HG03060 (cell line): ENCODE measurements at regions not wholly inside any gene's neighbourhood (a gene's known extent, or its start where the extent isn't known, plus 50 kb on each side); places are given as distances from the start of the nearest gene placed in this dataset.
"Not testable (repeated sequence)": the region's sequence is repeated elsewhere in the genome, so short reads cannot be mapped to it uniquely, and the experiment has no call there.

Experiments
- ATAC-seq: cut with Tn5 transposase; IDR thresholded peaks from one replicate; pipeline ENCODE4 v1.9.1; 2021; ENCODE audit warnings: low read depth, moderate number of reproducible peaks; ENCODE audit not compliant: unreplicated experiment

- no peak for ATAC-seq
Observed at GRCh38 chr2:765369-765768, 88.2 kb upstream of the TMEM18 start.

- ATAC-seq, result no peak
Observed at GRCh38 chr2:763766-764525, 86.7 kb upstream of the TMEM18 start.

GRCh38 chr2:762646-763045, 85.4 kb upstream of the TMEM18 start:
- ATAC-seq, result no peak

DNA sequence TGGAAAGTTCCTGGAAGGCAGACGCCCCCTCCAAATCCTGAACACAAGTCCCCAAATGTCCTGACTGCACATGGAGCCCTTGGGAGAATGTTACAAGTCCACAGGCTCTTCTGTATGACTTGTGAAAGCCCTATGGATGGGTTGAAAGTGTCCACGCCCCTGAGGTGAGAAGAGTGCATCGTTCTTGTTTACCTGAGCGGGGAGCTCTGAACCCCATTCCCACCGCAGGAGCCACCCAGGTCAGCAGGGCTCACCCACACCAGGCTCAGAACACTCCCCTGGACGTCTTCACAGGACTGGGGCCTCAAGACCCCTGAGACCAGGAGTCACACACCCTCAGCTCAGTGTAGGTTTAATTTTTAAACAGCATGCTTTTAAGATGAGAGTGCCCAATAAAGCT, 84.2 kb upstream of the TMEM18 start:
- ATAC-seq, result no peak

- ATAC-seq, result no peak
Observed at GRCh38 chr2:760001-760400, 82.8 kb upstream of the TMEM18 start.

DNA sequence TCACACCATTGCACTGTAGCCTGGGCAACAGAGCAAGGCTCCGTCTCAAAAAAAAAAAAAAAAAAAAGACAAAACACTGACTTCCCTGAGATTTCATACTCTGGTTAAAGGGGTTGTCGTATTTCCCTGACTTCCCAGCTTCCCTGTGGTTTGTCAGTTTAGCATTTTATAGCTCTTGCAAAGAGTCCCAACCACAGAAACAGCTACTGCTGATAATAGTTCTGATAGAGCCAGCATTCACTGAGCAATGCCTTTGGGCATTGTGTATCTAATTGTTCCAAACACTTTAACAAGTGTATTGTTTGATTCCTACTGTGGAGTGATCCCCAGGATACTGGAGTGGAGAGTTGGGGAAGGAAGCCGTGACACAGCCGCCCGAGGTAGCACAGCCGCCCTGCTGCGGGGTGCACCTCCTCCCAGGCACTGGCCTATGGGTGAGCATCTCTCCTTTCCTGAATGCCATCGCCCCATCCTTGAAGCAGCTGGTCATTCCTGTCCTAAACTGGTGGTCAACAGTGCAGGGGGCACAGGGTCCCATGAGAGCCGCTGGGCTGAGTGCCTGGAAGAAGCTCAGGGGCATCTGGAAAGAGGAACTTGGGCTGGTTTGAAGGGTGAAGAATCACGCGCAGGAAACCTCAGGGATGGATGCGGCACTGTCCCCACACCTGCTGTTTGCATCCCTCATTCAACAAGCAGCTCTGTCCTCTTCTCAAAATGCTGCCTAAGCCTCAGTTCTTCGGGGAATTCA, 81.0 kb upstream of the TMEM18 start:
- no peak for ATAC-seq

GRCh38 chr2:753123-753522, 75.9 kb upstream of the TMEM18 start:
- ATAC-seq, result no peak

DNA sequence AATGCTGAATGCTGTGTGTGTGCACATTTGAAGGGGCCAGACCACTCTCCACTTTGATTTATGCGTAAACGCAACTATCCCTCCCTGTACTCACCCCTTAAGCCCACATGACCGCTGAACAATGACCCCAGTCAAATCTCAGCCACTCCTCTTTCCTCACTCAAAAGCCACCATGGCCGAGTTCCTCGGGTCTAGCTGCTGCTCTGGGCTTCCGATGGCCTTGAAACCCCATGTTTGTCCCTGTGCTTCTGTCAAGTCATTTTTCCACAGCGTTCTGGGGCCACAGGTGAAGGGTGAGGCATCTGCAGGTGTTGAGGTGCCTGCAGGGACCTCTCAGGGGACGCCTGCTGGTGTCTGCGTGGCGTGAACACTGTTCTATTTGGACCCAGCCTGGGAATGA, 74.3 kb upstream of the TMEM18 start:
- ATAC-seq, result no peak

DNA sequence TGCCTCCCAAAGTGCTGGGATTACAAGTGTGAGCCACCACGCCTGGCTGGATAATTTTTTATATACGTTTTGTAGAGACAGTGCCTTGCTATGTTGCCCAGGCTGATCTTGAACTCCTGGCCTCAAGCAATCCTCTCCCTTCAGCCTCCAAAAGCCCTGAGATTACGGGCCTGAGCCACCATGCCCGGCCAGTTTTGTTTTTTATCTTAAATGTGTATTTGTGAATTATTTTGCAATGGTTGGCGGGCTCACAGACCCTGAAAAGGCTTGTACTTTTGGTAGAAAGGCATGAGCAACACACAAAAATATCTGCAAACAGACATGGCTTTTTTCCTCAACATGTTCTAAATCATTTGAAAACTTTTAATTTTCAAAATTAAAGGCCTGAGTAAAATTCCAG, 73.4 kb upstream of the TMEM18 start:
- ATAC-seq, result no peak

DNA sequence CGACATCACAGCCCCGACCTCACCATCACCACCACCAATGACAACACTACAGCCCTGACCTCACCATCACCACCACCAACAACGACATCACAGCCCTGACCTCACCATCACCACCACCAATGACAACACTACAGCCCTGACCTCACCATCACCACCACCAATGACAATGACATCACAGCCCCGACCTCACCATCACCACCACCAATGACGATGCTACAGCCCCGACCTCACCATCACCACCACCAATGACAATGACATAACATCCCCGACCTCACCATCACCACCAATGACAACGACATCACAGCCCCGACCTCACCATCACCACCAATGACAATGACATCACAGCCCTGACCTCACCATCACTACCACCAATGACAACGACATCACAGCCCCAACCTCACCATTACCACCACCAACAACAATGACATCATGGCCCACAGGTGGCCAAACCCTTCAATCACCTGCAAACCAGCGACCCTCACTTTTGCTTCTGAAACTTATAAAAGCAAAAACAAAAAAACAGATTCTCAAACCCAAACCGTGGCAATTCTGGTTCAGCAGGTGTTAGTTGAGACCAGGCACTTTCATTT, 70.7 kb upstream of the TMEM18 start:
- ATAC-seq, result no peak

- no peak for ATAC-seq
Observed at GRCh38 chr2:746697-747096, 69.5 kb upstream of the TMEM18 start.

DNA sequence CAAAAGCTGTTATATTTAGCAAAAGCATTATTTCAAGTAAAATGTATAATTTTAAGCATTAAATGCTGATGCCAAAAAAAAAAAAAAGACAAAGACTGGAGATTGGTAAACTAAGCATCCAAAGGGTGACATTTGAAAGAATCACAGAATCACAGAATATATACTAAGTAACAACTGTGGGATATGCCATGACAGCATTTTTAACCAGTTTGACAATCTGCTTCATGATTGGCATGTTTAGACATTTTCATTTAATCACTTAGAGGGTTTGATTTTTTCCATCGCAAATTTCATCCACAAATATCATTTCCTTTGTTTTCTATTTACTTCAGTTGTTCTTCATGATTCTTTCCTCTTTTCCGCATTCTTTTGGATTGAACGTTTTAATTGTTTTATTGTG, 66.9 kb upstream of the TMEM18 start:
- no peak for ATAC-seq

DNA sequence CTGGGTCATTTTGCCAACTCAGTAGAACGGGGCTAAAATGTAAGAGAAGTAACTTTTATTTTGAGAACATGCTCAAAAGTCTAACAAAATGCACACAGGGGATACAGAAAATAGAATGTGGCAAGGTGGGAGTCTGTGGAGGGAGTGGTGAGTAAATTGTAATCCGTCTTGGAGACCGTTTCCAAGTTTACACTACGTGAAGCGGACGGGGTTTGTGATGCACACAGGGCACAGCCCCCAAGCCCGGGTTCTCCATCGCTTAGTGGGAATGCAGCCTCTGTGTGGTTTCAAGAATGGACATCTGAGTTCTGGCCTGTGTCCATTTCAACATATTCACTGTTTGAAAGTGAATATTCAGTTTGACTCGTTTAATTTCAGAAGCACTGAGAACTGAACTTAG, 65.0 kb upstream of the TMEM18 start:
- no peak for ATAC-seq

- ATAC-seq, result no peak
Observed at GRCh38 chr2:741195-741496, 63.9 kb upstream of the TMEM18 start.

DNA sequence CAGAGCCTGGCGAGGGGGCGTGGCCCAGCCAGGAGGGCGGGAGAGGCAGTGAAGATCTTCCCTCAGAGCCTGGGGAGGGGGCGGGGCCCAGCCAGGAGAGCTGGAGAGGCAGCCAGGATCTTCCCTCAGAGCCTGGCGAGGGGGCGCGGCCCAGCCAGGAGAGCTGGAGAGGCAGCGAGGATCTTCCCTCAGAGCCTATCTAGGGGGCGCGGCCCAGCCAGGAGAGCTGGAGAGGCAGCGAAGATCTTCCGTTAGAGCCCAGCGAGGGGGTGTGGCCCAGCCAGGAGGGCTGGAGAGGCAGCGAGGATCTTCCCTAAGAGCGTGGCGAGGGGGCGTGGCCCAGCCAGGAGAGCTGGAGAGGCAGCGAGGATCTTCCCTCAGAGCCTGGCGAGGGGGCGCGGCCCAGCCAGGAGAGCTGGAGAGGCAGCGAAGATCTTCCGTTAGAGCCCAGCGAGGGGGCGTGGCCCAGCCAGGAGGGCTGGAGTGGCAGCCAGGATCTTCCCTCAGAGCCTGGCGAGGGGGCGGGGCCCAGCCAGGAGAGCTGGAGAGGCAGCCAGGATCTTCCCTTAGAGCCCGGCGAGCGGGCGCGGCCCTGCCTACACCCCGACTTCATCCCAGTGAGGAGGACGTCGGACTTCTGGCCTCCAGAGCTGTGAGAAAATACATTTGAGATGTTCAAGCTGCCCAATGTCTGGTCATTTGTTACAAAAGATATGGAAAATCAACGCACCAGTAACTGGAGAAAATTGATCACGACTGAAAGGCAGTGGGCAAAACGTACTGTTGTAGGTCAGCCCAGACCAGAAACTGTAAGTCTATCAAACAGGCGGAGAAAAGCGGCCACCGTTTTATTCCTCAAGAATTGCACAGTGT, 63.4 kb upstream of the TMEM18 start:
- not testable (repeated sequence) for ATAC-seq

- ATAC-seq, result not testable (repeated sequence)
Observed at GRCh38 chr2:739864-740321, 62.7 kb upstream of the TMEM18 start.

DNA sequence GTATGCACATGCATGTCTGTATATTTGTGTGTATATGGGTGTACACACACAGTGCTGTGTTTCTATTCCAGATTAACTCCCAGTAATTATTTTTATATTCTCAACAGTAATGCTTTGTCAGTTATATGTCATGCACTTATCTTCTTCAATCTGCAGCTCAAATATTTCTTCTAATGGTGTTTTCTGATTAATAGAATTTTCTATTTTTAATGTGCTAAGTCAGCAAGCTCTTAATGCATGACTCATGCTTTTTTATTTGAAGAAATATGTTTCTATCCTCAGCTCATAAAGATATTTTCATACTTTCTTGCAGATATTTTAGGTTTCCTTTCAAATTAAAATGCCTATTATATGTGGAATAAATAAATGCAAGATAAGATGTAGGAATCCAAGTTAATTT, 59.7 kb upstream of the TMEM18 start:
- no peak for ATAC-seq

DNA sequence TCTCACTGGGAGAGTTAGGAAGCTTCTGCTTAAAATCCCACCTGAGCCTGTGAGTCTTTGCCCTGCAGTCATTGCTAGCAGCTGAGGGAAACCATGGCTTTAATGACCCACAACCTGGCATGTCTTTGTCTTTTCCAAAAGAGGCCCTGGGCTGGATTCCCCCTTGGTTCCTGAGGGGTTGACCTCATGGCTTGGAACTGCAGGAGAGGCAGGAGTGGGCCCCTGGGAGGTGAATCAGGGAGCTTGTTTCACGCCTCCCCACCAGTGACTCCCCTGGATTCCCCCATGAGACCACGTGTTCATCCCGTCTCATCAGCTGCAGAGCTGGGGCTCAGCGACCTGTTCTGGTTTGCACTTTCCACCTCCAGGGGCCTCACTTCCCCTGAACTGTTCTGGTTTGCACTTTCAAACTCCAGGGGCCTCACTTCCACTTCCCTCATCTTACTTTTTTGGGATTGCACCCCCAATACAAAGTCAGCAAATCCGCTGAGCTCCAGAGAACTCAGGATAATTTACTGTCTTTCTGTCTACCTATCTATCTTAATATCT, 58.5 kb upstream of the TMEM18 start:
- ATAC-seq, result no peak

DNA sequence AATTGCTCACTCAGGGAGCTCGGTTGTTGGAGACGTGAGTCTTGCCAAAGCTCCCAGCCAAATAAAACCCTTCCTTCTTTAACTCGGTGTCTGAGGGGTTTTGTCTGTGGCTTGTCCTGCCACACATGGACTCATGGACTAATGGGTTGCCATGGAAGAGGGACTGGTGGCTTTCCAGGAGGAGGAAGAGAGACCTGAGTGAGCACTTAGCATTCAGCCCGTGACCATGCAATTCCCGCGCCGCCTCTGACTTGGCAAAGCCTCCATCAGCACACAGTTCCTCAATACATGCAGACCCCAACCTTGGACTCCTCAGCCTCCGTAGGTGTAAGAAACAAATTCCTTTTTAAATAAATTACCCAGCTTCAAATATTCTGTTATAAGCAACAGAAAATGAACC, 57.3 kb upstream of the TMEM18 start:
- no peak for ATAC-seq

DNA sequence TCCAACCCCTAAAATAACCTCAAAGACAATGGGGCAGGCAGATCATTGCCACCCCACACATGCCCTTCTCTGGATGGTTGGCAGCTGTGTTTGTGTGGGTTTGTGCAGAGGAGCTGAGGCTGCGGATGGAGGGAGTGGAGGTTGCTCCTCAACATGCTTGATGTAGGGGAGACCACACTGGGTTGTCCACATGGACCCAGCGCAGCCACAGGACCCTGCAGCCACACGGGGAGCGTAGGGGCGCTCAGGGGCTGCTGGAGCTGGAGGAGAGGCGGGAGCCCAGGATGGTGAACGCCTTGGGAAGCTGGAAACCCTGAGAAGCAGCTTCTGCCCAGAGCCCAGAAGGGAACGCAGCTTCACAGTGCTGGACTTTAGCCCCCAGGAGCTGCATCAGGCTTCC, 56.3 kb upstream of the TMEM18 start:
- ATAC-seq, result no peak

GRCh38 chr2:733001-733400, 55.8 kb upstream of the TMEM18 start:
- no peak for ATAC-seq
